IMR-90 (cell line): ENCODE measurements at regions not wholly inside any gene's neighbourhood (a gene's known extent, or its start where the extent isn't known, plus 50 kb on each side); places are given as distances from the start of the nearest gene placed in this dataset.
A peak's percentile ranks its signal among the peaks of the same experiment; 100 is the strongest.

Source experiments
- ATAC-seq: fragments of 200-7000 bp; cut with Tn5 transposase; 2 replicates; pipeline ENCODE4 v1.9.1; 2020; ENCODE audit warnings: low read depth, mild to moderate bottlenecking, moderate library complexity
- BruUV-seq: library from RNA; stranded (reverse); fragments of 400-500 nt; replicated peaks from 2 replicates; lab custom pipeline; 2021; lab: Mats Ljungman, UMichigan
- CTCF ChIA-PET: fragments of 300-600 bp; formaldehyde crosslinking; extraction: SDS; loops from one replicate; lab custom pipeline; 2021; ENCODE audit warnings: antibody characterized with exemption; lab: Yijun Ruan, JAX
- POLR2A ChIA-PET: fragments of 300-600 bp; sonication (Branson Sonifier 250); formaldehyde crosslinking; loops from one replicate; lab custom pipeline; 2022; ENCODE audit warnings: antibody characterized with exemption; ENCODE audit not compliant: unreplicated experiment; lab: Charles Lee
- DNase-seq: peaks from one replicate; pipeline ENCODE4 v3.0.0; 2013
- H2AFZ ChIP-seq: replicated peaks from 2 replicates; pipeline ENCODE3; 2013; ENCODE audit warnings: low read length, mild to moderate bottlenecking; ENCODE audit not compliant: poor library complexity
- H2AK5ac ChIP-seq: 2 replicates; pipeline ENCODE4 v1.6.1; 2013; ENCODE audit warnings: low read depth, low read length, inconsistent platforms
- H2AK9ac ChIP-seq: replicated peaks from 2 replicates; pipeline ENCODE3; 2013; ENCODE audit warnings: mild to moderate bottlenecking, low read depth, low read length, moderate library complexity; ENCODE audit not compliant: poor library complexity
- H2BK120ac ChIP-seq: 2 replicates; pipeline ENCODE4 v1.6.1; 2013; ENCODE audit warnings: low read depth, low read length, inconsistent platforms
- H2BK15ac ChIP-seq: 3 replicates; pipeline ENCODE4 v1.6.1; 2013; ENCODE audit warnings: low read depth, low read length, inconsistent platforms
- H2BK20ac ChIP-seq: 2 replicates; pipeline ENCODE4 v1.6.1; 2013; ENCODE audit warnings: low read depth, mild to moderate bottlenecking, inconsistent platforms, low read length, moderate library complexity
- H2BK5ac ChIP-seq: 2 replicates; pipeline ENCODE4 v1.6.1; 2013; ENCODE audit warnings: mild to moderate bottlenecking, low read depth, low read length, inconsistent platforms; ENCODE audit not compliant: poor library complexity, severe bottlenecking
- H3K14ac ChIP-seq: replicated peaks from 2 replicates; pipeline ENCODE4 v1.6.1; 2013; ENCODE audit warnings: low read depth, low read length, inconsistent platforms
- H3K18ac ChIP-seq: 2 replicates; pipeline ENCODE4 v1.6.1; 2013; ENCODE audit warnings: low read depth, low read length, control low read depth
- H3K23ac ChIP-seq: 2 replicates; pipeline ENCODE4 v1.6.1; 2013; ENCODE audit warnings: low read depth, low read length, inconsistent platforms
- H3K27ac ChIP-seq: 2 replicates; pipeline ENCODE4 v1.5.1; 2013; ENCODE audit warnings: mild to moderate bottlenecking, control low read depth, low read length; ENCODE audit not compliant: insufficient read depth
- H3K27me3 ChIP-seq: 2 replicates; pipeline ENCODE4 v1.6.1; 2013; ENCODE audit warnings: low read length; ENCODE audit not compliant: control insufficient read depth, insufficient read depth
- H3K36me3 ChIP-seq: 2 replicates; pipeline ENCODE4 v1.6.1; 2013; ENCODE audit warnings: low read length, mixed read lengths; ENCODE audit not compliant: control insufficient read depth, insufficient read depth
- H3K4ac ChIP-seq: 2 replicates; pipeline ENCODE4 v1.6.1; 2013; ENCODE audit warnings: low read depth, low read length, inconsistent platforms
- H3K4me1 ChIP-seq: 2 replicates; pipeline ENCODE4 v1.6.1; 2013; ENCODE audit warnings: low read length, mixed read lengths; ENCODE audit not compliant: control insufficient read depth, insufficient read depth
- H3K4me2 ChIP-seq: 2 replicates; pipeline ENCODE4 v1.6.1; 2013; ENCODE audit warnings: low read depth, mild to moderate bottlenecking, control low read depth, low read length, moderate library complexity
- H3K4me3 ChIP-seq: 2 replicates; pipeline ENCODE4 v1.5.1; 2013; ENCODE audit warnings: low read depth, mild to moderate bottlenecking, control low read depth, low read length, moderate library complexity; ENCODE audit not compliant: insufficient read depth
- H3K56ac ChIP-seq: 2 replicates; pipeline ENCODE4 v1.6.1; 2013; ENCODE audit warnings: low read length, inconsistent platforms; ENCODE audit not compliant: insufficient read depth; ENCODE audit errors: extremely low read depth
- H3K79me1 ChIP-seq, 2 experiments: 2 replicates each; pipeline ENCODE4 v1.6.1; 2013; ENCODE audit warnings: low read length in 2 of 2, inconsistent platforms in 1 of 2, low read depth in 1 of 2
- H3K9ac ChIP-seq: 2 replicates; pipeline ENCODE4 v1.6.1; 2013; ENCODE audit warnings: low read depth, low read length, control low read depth
- H3K9me1 ChIP-seq: 2 replicates; pipeline ENCODE4 v1.6.1; 2013; ENCODE audit warnings: low read length, inconsistent platforms; ENCODE audit not compliant: insufficient read depth
- H3K9me3 ChIP-seq: 2 replicates; pipeline ENCODE4 v1.6.1; 2013; ENCODE audit warnings: low read length; ENCODE audit not compliant: control insufficient read depth, insufficient read depth
- H4K20me1 ChIP-seq: 2 replicates; pipeline ENCODE4 v1.6.1; 2013; ENCODE audit warnings: low read length, inconsistent platforms; ENCODE audit not compliant: insufficient read depth
- H4K5ac ChIP-seq: 2 replicates; pipeline ENCODE4 v1.6.1; 2013; ENCODE audit warnings: mild to moderate bottlenecking, low read depth, low read length, control low read depth
- H4K8ac ChIP-seq, 2 experiments: 2 replicates each; pipeline ENCODE4 v1.6.1; 2013; ENCODE audit warnings: low read depth in 2 of 2, low read length in 2 of 2, control low read depth in 1 of 2, inconsistent platforms in 1 of 2
- H4K91ac ChIP-seq: 2 replicates; pipeline ENCODE4 v1.6.1; 2013; ENCODE audit warnings: low read depth, low read length, inconsistent platforms; ENCODE audit not compliant: insufficient read depth
- MAFK ChIP-seq: IDR thresholded peaks from 2 replicates; pipeline ENCODE4 v1.6.1; 2012; ENCODE audit warnings: low read depth, low read length, improper control_type of control experiment
- MXI1 ChIP-seq: IDR thresholded peaks from 2 replicates; pipeline ENCODE4 v1.6.1; 2012; ENCODE audit warnings: low read depth, mild to moderate bottlenecking, low read length, moderate library complexity, borderline replicate concordance
- RAD21 ChIP-seq: IDR thresholded peaks from 2 replicates; pipeline ENCODE4 v1.6.1; 2012; ENCODE audit warnings: low read length, improper control_type of control experiment
- RCOR1 ChIP-seq: IDR thresholded peaks from 2 replicates; pipeline ENCODE4 v1.6.1; 2012; ENCODE audit warnings: mild to moderate bottlenecking, low read length, improper control_type of control experiment; ENCODE audit not compliant: insufficient replicate concordance
- WGBS, 2 experiments: methylation state at CpG; one replicate each; pipeline versions ENCODE4 v1.1.5 to v1.1.7; 2013; ENCODE audit warnings: missing lambda C conversion rate in 2 of 2; ENCODE audit not compliant: insufficient read length in 1 of 2; ENCODE audit errors: extremely low coverage in 2 of 2; 5-methylcytosine and 5-hydroxymethylcytosine counted together
- dilution Hi-C: fragments of 300-500 bp; cut with HindIII; formaldehyde crosslinking; loops from one replicate; pipeline ENCODE4 v1.14.3; 2018; ENCODE audit warnings: low sequenced_read_pairs; ENCODE audit not compliant: unreplicated experiment
- in situ Hi-C: fragments of 300-500 bp; cut with MboI; formaldehyde crosslinking; loops from 3 replicates; pipeline ENCODE4 v1.14.3; 2019; ENCODE audit warnings: low sequenced_read_pairs, inconsistent platforms, mixed read lengths
- intact Hi-C: fragments of 100-400 bp; cut with micrococcal nuclease; formaldehyde crosslinking; loops from 2 replicates; pipeline ENCODE4 v1.10.0; 2022

- H3K4me3 ChIP-seq = no peak overlapping the region
- no peaks in the 10 kb centered on the region for H3K27me3 ChIP-seq
- H3K4me1 ChIP-seq = peaks cover 14% of the 10 kb centered on the region
- H2AFZ ChIP-seq = no peak overlapping the region
- no peak overlapping the region for H4K5ac ChIP-seq
- H3K9me1 ChIP-seq = peaks cover 9% of the 10 kb centered on the region
- no peaks in the 10 kb centered on the region for H3K79me1 ChIP-seq
- intact Hi-C loops (no loop called here), in situ Hi-C loops (no loop called here), dilution Hi-C loops (no loop called here)
- no peak overlapping the region for H4K8ac ChIP-seq
- no peak overlapping the region for H2AK5ac ChIP-seq
- H3K4ac ChIP-seq = no peak overlapping the region
- H3K27ac ChIP-seq = no peak overlapping the region
- H2BK15ac ChIP-seq = no peak overlapping the region
- no CpG with 5 or more reads among the region's 4 CpGs for WGBS, 2 experiments
- H3K14ac ChIP-seq = no peak overlapping the region
- ChIA-PET CTCF (no interaction called here), POLR2A (no interaction called here)
- H3K18ac ChIP-seq = no peak overlapping the region
- DNase-seq (peak; percentile 33), ATAC-seq (no peak)
- H4K20me1 ChIP-seq = no peaks in the 10 kb centered on the region
- H3K36me3 ChIP-seq = no peaks in the 10 kb centered on the region
- H3K9ac ChIP-seq = no peak overlapping the region
- H3K56ac ChIP-seq = no peak overlapping the region
- H3K9me3 ChIP-seq = peaks cover 6% of the 10 kb centered on the region
- H2AK9ac ChIP-seq = no peak overlapping the region
- TF ChIP-seq MAFK (peak; percentile 83), RAD21 (no peak), MXI1 (no peak), RCOR1 (peak; percentile 58)
- no peak overlapping the region for H4K91ac ChIP-seq
- no TSS peak for BruUV-seq
- no peak overlapping the region for H3K4me2 ChIP-seq
- H2BK120ac ChIP-seq = no peak overlapping the region
- H2BK5ac ChIP-seq = no peak overlapping the region
- no peak overlapping the region for H3K23ac ChIP-seq
- no peak overlapping the region for H2BK20ac ChIP-seq
Observed at GRCh38 chr11:130740819-130741218, 175.5 kb downstream of the SNX19 start.
